ENCODE measurements at regions not wholly inside any gene's neighbourhood (a gene's known extent, or its start where the extent isn't known, plus 50 kb on each side); places are given as distances from the start of the nearest gene placed in this dataset.
"Not testable (repeated sequence)": the region's sequence is repeated elsewhere in the genome, so short reads cannot be mapped to it uniquely, and the experiment has no call there.

- DNase-seq (ENCODE audit: low read depth) = no peak
These were observed 491.0 kb upstream of the CDH4 start for GRCh38 chr20:60761056-60761455.

GRCh38 chr20:60762386-60762785 lies 489.7 kb upstream of the CDH4 start:
- DNase-seq (ENCODE audit: low read depth) = no peak

DNA sequence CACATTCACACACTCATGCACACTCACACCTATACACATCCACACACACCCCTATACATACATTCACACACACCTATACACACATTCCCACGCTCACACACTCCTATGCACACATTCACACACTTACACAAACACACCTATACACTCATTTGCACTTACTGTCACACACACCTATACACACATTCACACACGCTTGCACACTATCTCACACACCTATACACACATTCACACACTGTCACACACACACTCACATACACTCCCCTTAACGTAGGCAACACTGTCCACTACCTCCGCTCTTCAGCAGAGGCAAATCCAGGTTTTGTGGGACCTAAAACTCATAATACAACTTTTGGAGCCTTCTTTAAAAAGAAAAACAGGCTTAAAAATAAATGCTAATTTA lies 487.7 kb upstream of the CDH4 start:
- DNase-seq (ENCODE audit: low read depth) = no peak

- DNase-seq (ENCODE audit: low read depth) = no peak
These were observed 487.3 kb upstream of the CDH4 start for GRCh38 chr20:60764771-60765170.

GRCh38 chr20:60765821-60766403 lies 486.1 kb upstream of the CDH4 start:
- DNase-seq (ENCODE audit: low read depth) = no peak

DNA sequence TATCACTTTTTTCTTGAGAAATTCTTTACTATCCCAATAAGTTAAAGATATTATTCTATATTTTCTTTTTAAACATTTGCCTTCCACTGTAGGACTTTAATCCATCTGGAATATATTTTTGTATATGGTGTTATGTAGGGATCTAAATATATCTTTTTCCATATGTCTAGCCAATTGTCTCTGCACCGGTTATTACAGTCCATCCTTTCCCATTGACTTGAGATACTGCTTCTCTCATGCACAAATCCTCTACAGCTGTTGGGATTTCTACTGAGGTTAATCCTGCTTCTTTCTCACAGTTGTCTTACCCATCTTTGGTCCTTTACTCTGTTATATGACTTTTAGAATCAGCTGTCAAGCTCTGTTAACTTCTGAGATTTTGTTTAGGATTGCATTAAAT lies 483.8 kb upstream of the CDH4 start:
- DNase-seq (ENCODE audit: low read depth) = no peak

DNA sequence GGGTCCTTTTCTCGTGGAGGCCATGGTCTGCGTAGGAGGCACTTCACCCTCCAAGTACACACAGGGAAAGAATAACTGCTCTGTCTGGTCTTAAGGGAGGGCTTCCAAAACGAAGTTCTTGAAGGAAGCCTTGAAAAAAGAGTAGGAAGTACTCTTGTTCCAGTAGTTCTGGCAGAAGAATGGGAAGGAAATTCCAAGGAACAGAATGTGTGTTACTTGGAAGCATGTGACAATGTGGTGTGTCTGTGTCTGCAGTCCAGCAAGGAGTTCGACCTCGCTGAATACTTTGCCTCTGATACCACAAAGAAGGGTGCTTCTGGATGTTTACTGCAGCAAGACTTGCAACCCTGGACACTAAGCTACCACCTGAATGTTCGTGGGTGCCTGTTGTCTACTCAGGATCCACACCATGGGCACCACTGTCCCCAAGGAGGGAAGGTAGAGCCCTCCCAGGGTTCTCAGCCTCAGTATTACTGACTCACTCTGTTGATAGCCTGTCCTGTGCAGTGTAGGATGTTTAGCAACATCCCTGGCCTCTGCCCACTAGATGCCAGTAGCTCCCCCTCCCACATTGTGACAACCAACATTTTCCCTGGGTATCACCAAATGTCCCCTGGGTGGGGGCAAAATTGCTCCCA lies 471.6 kb upstream of the CDH4 start:
- no peak for DNase-seq (ENCODE audit: low read depth)

DNA sequence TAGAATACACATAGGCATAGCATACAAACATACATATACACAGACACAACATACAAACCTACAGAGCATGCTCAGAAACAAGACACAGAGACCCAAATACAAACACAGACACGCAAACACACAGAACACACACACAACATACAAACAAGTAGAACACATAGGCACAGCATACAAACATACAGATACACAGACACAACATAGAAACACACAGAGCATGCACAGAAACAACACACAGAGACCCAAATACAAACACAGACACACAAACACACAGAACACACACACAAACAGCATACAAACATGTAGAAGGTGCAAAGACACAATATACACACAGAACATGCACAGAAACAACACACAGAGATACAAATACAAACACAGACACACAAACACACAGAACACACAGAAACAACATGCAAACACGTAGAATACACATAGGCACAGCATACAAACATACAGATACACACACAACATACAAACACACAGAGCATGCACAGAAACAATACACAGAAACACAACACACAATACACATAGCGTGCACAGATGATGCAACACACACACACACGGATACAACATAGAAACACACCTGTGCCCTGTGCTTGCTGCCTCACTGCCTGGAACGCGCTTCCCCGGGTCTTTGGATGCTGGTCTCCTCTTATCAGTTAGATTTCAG lies 469.0 kb upstream of the CDH4 start:
- DNase-seq (ENCODE audit: low read depth) = no peak

DNA sequence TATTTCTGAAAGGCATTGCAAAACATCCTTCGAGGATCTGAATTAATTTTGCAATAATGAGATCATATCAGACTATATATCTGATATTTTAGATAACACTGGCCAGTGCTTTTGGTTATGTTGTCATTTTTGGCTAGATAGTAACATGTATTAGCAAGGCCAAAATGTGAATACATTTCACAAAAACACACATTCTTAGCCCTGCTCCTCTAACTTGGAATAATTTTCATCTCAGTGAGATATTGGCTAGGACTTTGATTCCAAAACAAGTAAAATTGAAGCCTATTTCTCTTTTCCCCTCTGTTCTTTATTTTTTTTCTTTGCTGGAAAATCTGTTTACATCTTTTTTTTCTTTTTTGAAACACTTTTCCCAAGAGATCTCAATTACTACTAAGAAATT lies 466.8 kb upstream of the CDH4 start:
- DNase-seq (ENCODE audit: low read depth) = no peak

DNA sequence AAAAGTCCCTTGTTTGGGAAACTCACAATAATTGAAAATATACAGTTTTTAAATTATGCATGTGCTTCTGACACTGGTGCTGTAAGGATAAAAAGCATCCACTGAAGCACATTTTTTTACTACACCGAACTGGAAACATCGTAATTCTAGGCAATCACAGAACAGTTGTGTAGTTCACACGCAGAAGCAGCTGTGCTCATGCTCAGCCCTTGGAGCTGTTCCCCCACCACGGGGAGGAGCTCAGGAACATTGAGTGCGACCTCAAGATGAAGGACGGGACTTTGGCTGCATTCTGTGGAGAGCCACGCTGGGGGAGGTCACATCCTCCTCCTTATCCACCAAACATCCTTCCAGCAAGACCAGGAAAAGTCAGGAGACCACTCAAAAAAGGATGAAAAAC lies 466.3 kb upstream of the CDH4 start:
- no peak for DNase-seq (ENCODE audit: low read depth)

- DNase-seq (ENCODE audit: low read depth) = no peak
These were observed 465.3 kb upstream of the CDH4 start for GRCh38 chr20:60786686-60787217.

GRCh38 chr20:60787276-60787675 lies 464.8 kb upstream of the CDH4 start:
- no peak for DNase-seq (ENCODE audit: low read depth)

DNA sequence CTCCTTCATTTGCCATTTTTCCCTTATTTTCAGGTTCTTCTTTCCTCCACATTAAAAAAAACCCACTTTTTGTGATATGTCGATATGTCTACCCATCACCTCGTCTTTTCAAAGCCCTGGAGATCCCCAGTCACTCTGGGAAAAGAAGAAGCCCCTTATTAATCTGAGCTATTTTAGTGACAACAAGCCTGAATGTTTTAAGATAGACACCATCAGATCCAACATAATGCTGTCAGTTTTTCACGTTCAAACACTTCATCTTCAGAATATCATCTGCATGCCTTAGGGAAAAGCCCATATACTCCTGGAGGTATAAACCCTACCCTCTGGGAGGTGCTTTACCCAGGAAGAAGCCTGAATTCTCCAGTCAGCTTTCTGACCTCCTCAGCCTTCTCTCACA lies 464.0 kb upstream of the CDH4 start:
- no peak for DNase-seq (ENCODE audit: low read depth)

DNA sequence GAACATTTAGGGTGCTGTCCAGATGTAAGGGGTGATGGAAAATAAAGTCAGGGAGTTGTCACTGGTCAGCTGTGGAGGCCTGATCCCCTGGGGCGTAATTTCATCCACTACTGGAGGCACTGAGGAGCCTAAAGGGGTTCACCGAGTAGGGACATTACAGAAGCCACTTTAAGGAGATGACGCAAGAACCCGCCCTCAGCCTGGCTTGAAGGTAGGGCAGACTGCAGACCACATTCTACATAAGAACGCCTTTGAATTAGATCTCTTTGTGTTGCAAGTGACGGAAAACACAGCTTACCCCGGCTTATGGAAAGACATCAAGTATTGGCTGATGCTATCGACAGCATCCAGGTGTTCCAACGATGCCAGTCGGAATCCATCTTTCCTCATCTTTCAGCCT lies 462.7 kb upstream of the CDH4 start:
- DNase-seq (ENCODE audit: low read depth) = no peak

DNA sequence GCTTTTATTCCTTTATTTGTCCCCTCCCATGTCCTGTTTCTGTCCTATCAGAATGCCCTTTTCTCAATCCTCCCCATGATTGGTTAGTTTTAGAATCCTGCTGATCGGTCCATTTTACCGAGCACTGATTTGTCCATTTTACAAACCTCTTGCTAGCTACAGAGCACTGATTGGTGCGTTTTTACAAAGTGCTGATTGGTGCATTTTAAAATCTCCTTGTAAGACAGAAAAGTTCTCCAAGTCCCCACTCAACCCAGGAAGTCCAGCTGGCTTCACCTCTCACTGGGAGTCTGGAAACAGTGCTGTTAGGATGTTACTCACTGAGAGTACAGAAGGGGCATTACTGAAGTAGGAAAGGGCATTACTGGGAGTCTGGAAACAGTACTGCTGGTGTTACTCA lies 461.7 kb upstream of the CDH4 start:
- DNase-seq (ENCODE audit: low read depth) = not testable (repeated sequence)

GRCh38 chr20:60791823-60792222 lies 460.2 kb upstream of the CDH4 start:
- no peak for DNase-seq (ENCODE audit: low read depth)

- DNase-seq (ENCODE audit: low read depth) = no peak
These were observed 459.1 kb upstream of the CDH4 start for GRCh38 chr20:60792941-60793340.

DNA sequence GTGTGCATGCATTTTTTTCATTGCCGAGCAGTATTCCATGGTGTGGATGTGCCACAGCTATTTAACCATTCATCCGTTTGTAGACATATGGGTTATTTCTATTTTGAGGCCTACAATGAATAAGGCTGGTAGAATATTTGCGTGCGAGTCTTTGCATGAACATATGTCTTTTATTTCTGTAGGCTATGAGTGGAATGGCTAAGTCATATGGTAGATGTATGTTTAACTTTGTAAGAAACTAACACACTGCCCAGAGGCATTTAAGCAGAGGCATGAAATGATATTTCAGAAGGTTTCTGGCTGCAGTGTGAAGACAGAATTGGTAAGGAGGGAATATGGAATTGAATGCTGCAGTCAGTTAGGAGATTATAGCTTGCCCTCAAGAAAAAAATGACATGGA lies 457.4 kb upstream of the CDH4 start:
- DNase-seq (ENCODE audit: low read depth) = no peak

GRCh38 chr20:60795651-60796050 lies 456.4 kb upstream of the CDH4 start:
- DNase-seq (ENCODE audit: low read depth) = no peak

DNA sequence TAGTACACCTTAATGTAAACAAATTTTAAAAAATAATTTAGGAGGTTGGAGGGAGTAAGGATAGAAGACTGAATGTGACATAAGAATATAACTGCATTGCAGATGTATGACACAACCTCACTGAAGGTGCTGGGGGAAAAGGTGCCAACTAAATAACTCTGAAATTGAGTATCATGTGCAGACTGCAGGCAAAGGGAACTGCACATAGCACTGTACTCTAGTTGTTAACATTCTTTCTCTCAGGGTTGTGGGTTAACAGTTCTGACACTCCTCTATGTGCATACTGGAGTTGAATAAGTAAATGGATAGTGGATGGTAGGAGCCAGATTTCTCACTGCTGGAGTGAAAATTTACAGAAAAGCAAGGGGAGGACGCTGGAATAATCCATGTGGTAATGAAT lies 451.9 kb upstream of the CDH4 start:
- DNase-seq (ENCODE audit: low read depth) = no peak

GRCh38 chr20:60802676-60803075 lies 449.4 kb upstream of the CDH4 start:
- no peak for DNase-seq (ENCODE audit: low read depth)

GRCh38 chr20:60803335-60804055 lies 448.6 kb upstream of the CDH4 start:
- DNase-seq (ENCODE audit: low read depth) = no peak
